ENCODE measurements at regions not wholly inside any gene's neighbourhood (a gene's known extent, or its start where the extent isn't known, plus 50 kb on each side); places are given as distances from the start of the nearest gene placed in this dataset.

GRCh38 chr18:41466436-41467160 lies 488.4 kb upstream of the PIK3C3 start (continued):
- TF ChIP-seq RXRA (IDR thresholded peaks at IDR 0.05; ENCODE audit: insufficient read depth, low read depth, low read length), result no peak
- TF ChIP-seq RBBP5 (IDR thresholded peaks at IDR 0.05; ENCODE audit: borderline replicate concordance, low read depth, low read length), result no peak
- TF ChIP-seq TAF7 (optimal IDR thresholded peaks at IDR 0.05; ENCODE audit: borderline replicate concordance, low read depth, low read length), result no peak
- TF ChIP-seq SP1 (IDR thresholded peaks at IDR 0.05; ENCODE audit: low read depth, low read length), result no peak
- TF ChIP-seq CTCF (IDR thresholded peaks at IDR 0.05; ENCODE audit: control extremely low read depth in 1 of 3, insufficient read depth in 1 of 3, low read depth in 1 of 3, low read length in 3 of 3), result no peak
- TF ChIP-seq E2F6 (IDR thresholded peaks at IDR 0.05), result no peak
- TF ChIP-seq KDM5A (IDR thresholded peaks at IDR 0.05; ENCODE audit: low read length), result no peak

Measured in H1 (cell line).